HepG2 (cell line): ENCODE measurements at regions not wholly inside any gene's neighbourhood (a gene's known extent, or its start where the extent isn't known, plus 50 kb on each side); places are given as distances from the start of the nearest gene placed in this dataset.
A peak's percentile ranks its signal among the peaks of the same experiment; 100 is the strongest.
"Not testable (repeated sequence)": the region's sequence is repeated elsewhere in the genome, so short reads cannot be mapped to it uniquely, and the experiment has no call there.

Source experiments
- ATAC-seq: fragments of 200-7000 bp; cut with Tn5 transposase; 3 replicates; pipeline ENCODE4 v1.9.1; 2020; ENCODE audit warnings: mild to moderate bottlenecking, moderate library complexity
- BruUV-seq: library from RNA; stranded (reverse); fragments of 400-500 nt; replicated peaks from 2 replicates; lab custom pipeline; 2021; lab: Mats Ljungman, UMichigan
- CTCF ChIA-PET: fragments of 300-600 bp; formaldehyde crosslinking; extraction: SDS; loops from one replicate; lab custom pipeline; 2021; ENCODE audit warnings: low total read pairs, inconsistent platforms, low intra/inter-chr PET ratio; lab: Yijun Ruan, JAX
- POLR2A ChIA-PET: fragments of 350-600 bp; sonication (Branson Sonifier 250); formaldehyde crosslinking; loops from one replicate; lab custom pipeline; 2020; ENCODE audit warnings: antibody characterized with exemption, inconsistent platforms; lab: Yijun Ruan, JAX
- DNase-seq: peaks from one replicate; pipeline ENCODE4 v3.0.0-alpha.2; 2015; ENCODE audit warnings: low spot score
- FAIRE-seq: peaks from 3 replicates; lab custom pipeline; 2011; peaks lifted over from hg19 to GRCh38; lab: Jason Lieb, UNC
- H2AFZ ChIP-seq: one replicate; pipeline ENCODE4 v1.6.1; 2011; ENCODE audit warnings: low read length, inconsistent platforms
- H3K27ac ChIP-seq: fragments of 300-600 bp; 3 replicates; pipeline ENCODE4 v1.8.0; 2011; ENCODE audit warnings: mixed run types, mild to moderate bottlenecking, mixed read lengths, low read length, inconsistent platforms; ENCODE audit not compliant: insufficient read depth; ENCODE audit errors: extremely low read length
- H3K27me3 ChIP-seq, 2 experiments: fragments of 200-600 bp in 1 of 2; 2 replicates in 1 of 2; 3 replicates in 1 of 2; pipeline versions ENCODE4 v1.6.0 to v1.8.0; 2011; ENCODE audit warnings: low read length in 2 of 2, mild to moderate bottlenecking in 2 of 2, moderate library complexity in 2 of 2, inconsistent platforms in 1 of 2; ENCODE audit not compliant: insufficient read depth in 2 of 2, control insufficient read depth in 1 of 2
- H3K36me3 ChIP-seq, 2 experiments: fragments of 200-600 bp in 1 of 2; replicated peaks in 1 of 2; 2 replicates in 1 of 2; 3 replicates in 1 of 2; pipeline versions ENCODE4 v1.5.1 to v1.8.0; 2011; ENCODE audit warnings: low read length in 2 of 2, inconsistent platforms in 1 of 2; ENCODE audit not compliant: insufficient read depth in 2 of 2, control insufficient read depth in 1 of 2
- H3K4me1 ChIP-seq: 2 replicates; pipeline ENCODE4 v1.5.1; 2012; ENCODE audit warnings: low read length, inconsistent platforms; ENCODE audit not compliant: insufficient read depth
- H3K4me2 ChIP-seq: 2 replicates; pipeline ENCODE4 v1.6.0; 2011; ENCODE audit warnings: low read depth, low read length, inconsistent platforms
- H3K4me3 ChIP-seq, 3 experiments: fragments of 200-600 bp in 1 of 3; sonication (generic), shearing (Covaris generic) in 1 of 3; replicated peaks in 1 of 3; 2 replicates each; pipeline ENCODE4 v1.5.1; 2011 to 2016; ENCODE audit warnings: low read length in 3 of 3, inconsistent platforms in 2 of 3, low read depth in 2 of 3, mild to moderate bottlenecking in 2 of 3, control low read depth in 1 of 3, mixed read lengths in 1 of 3; ENCODE audit not compliant: insufficient read depth in 1 of 3
- H3K79me2 ChIP-seq: one replicate; pipeline ENCODE4 v1.6.1; 2011; ENCODE audit warnings: low read length, inconsistent platforms; ENCODE audit not compliant: insufficient read depth
- H3K9ac ChIP-seq: 2 replicates; pipeline ENCODE4 v1.6.0; 2011; ENCODE audit warnings: mild to moderate bottlenecking, low read depth, low read length, inconsistent platforms; ENCODE audit not compliant: insufficient read depth
- H3K9me3 ChIP-seq: 2 replicates; pipeline ENCODE4 v1.5.1; 2012; ENCODE audit warnings: mild to moderate bottlenecking, low read length
- H4K20me1 ChIP-seq: 2 replicates; pipeline ENCODE4 v1.6.0; 2011; ENCODE audit warnings: inconsistent platforms, mild to moderate bottlenecking, low read length, moderate library complexity; ENCODE audit not compliant: insufficient read depth
- STAG1 ChIP-seq: sonication (generic); formaldehyde crosslinking; IDR thresholded peaks from 2 replicates; pipeline ENCODE4 v1.4.0; 2020; ENCODE audit warnings: missing genetic modification reagents
- WGBS: methylation state at CpG from one replicate; pipeline ENCODE4 v1.1.6; 2017; ENCODE audit warnings: low lambda C conversion rate; 5-methylcytosine and 5-hydroxymethylcytosine counted together
- in situ Hi-C: cut with HindIII; loops from 2 replicates; pipeline ENCODE4 v1.10.0; 2017; ENCODE audit warnings: low pct_unique_long_range_greater_than_20kb; ENCODE audit not compliant: extremely low pct_ligation_motif_present
- intact Hi-C: fragments of 100-400 bp; cut with micrococcal nuclease; formaldehyde crosslinking; loops from one replicate; pipeline ENCODE4 v1.10.0; 2022; ENCODE audit not compliant: unreplicated experiment

GRCh38 chr12:31177514-31177913, 103.9 kb downstream of the DDX11 start:
- intact Hi-C loops, H3K79me2 ChIP-seq, H3K4me2 ChIP-seq, H2AFZ ChIP-seq, H3K9ac ChIP-seq, H4K20me1 ChIP-seq, CTCF ChIA-PET, H3K36me3 ChIP-seq, H3K27ac ChIP-seq, H3K9me3 ChIP-seq, DNase-seq, H3K4me1 ChIP-seq, POLR2A ChIA-PET, BruUV-seq: not testable (repeated sequence)
- FAIRE-seq: peak; percentile 34
- 0% methylated on average over 4 of the region's 4 CpGs for WGBS
- TF ChIP-seq STAG1 (CRISPR knock-in tag): peak; percentile 33
- TF ChIP-seq, all 625 proteins: peak for 1; not testable (repeated sequence) for 624
- peak; percentile 41; the same call in 1 of the 3 replicates for ATAC-seq
- H3K4me3 ChIP-seq, in situ Hi-C loops, H3K27me3 ChIP-seq: not testable (repeated sequence)

- DNase-seq, H4K20me1 ChIP-seq, BruUV-seq, in situ Hi-C loops, H3K4me3 ChIP-seq, H3K4me2 ChIP-seq, intact Hi-C loops, H3K79me2 ChIP-seq, CTCF ChIA-PET, ATAC-seq, H3K4me1 ChIP-seq, H3K27me3 ChIP-seq, FAIRE-seq, POLR2A ChIA-PET, H3K9ac ChIP-seq, H3K36me3 ChIP-seq, H2AFZ ChIP-seq, H3K9me3 ChIP-seq, H3K27ac ChIP-seq: not testable (repeated sequence)
- 24% methylated on average over 4 of the region's 4 CpGs for WGBS
Observed at GRCh38 chr12:31178875-31179274, 105.2 kb downstream of the DDX11 start.

DNA sequence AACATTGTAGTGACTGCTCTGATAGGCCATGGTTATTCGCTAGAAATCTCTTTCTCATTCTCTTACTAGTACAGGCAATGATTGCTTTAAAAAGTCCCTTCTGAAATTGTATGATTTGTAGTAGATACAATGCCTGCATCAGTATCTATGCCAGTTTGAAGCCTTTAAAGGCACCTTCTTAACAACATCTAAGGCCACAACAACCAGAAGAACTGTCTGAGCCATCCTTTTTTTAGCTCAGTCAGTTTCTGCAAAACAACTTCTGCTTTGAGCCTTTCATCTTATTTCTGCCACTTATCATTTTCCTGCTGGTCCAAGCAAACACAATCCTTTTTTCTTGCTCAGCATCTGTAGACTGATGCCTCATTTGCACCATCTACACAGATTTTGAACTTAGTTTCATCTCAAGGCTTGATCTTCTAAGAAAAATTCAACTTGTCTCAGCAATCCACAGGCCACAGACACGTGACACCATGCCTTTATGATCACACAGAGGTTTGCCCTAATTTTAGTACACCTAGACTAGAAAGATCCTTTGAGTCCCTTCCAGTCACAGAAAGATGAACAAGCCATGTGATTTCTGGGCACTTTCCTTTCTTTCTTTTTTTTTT, 106.1 kb downstream of the DDX11 start:
- intact Hi-C loops, H3K9ac ChIP-seq, H3K27ac ChIP-seq, H3K27me3 ChIP-seq, POLR2A ChIA-PET, in situ Hi-C loops, H3K79me2 ChIP-seq, H3K4me1 ChIP-seq, ATAC-seq, H3K4me3 ChIP-seq, FAIRE-seq, DNase-seq, H3K36me3 ChIP-seq, CTCF ChIA-PET, H3K4me2 ChIP-seq, BruUV-seq, H3K9me3 ChIP-seq, H4K20me1 ChIP-seq, H2AFZ ChIP-seq: not testable (repeated sequence)
- 2% methylated on average over 2 of the region's 2 CpGs for WGBS

DNA sequence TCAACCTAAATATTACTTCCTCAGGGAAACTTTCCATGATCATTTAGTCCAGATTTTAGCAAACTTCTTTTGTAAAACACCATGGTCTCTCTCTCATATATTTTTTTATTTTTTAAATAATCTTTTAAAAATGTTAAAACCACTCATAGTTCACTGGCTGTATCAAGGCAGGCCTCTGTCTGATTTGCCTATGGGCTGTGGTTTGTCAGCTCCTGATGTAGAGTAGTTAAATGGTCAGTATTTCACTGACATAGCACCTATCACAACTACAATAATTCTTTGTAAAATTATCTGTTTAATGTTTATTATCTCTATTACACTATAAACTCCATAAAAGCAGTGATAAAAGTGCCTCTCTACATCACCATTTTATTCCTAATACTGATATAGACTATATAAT, 108.9 kb downstream of the DDX11 start:
- H4K20me1 ChIP-seq, FAIRE-seq, CTCF ChIA-PET, H3K79me2 ChIP-seq, in situ Hi-C loops, H2AFZ ChIP-seq, H3K4me2 ChIP-seq, DNase-seq, intact Hi-C loops, BruUV-seq, H3K4me1 ChIP-seq, H3K4me3 ChIP-seq, H3K9me3 ChIP-seq, POLR2A ChIA-PET, ATAC-seq, H3K27ac ChIP-seq, H3K27me3 ChIP-seq, H3K9ac ChIP-seq, H3K36me3 ChIP-seq: not testable (repeated sequence)
